ENCODE measurements at regions not wholly inside any gene's neighbourhood (a gene's known extent, or its start where the extent isn't known, plus 50 kb on each side); places are given as distances from the start of the nearest gene placed in this dataset.
A peak's percentile ranks its signal among the peaks of the same experiment; 100 is the strongest.

GRCh38 chr2:41966920-41967319 is 80.9 kb upstream of the PKDCC start:
- Histone ChIP-seq H3K9ac (ENCODE audit: low read length) (no peak overlapping the region), H3K79me2 (ENCODE audit: control insufficient read depth, insufficient read depth, low read length, poor library complexity) (no peaks in the 10 kb centered on the region), H3K23ac (ENCODE audit: low read length) (no peak overlapping the region), H4K8ac (ENCODE audit: low read depth, low read length) (peak overlapping the region; percentile 13), H3K4me1 (ENCODE audit: control insufficient read depth in 1 of 2, insufficient read depth in 2 of 2, low read length in 2 of 2) (peaks cover 17 to 43% of the 10 kb centered on the region in 2 experiments), H3K18ac (ENCODE audit: low read length) (no peak overlapping the region), H2BK12ac (ENCODE audit: low read length) (peak overlapping the region; percentile 87), H3K36me3 (ENCODE audit: control insufficient read depth in 1 of 2, insufficient read depth in 2 of 2, low read length in 2 of 2) (no peaks in the 10 kb centered on the region), H2BK5ac (ENCODE audit: low read depth, low read length, poor library complexity) (no peak overlapping the region), H4K91ac (ENCODE audit: low read depth, low read length) (peak overlapping the region; percentile 76), H3K4me3 (ENCODE audit: low read depth, low read length) (no peak overlapping the region), H3K9me3 (ENCODE audit: insufficient read depth, low read depth, low read length) (no peaks in the 10 kb centered on the region), H3K4me2 (ENCODE audit: low read length) (no peak overlapping the region), H3K79me1 (ENCODE audit: low read length) (peaks cover 30% of the 10 kb centered on the region), H3K27ac (ENCODE audit: low read depth, low read length) (no peak overlapping the region), H3K4ac (ENCODE audit: low read depth, low read length) (no peak overlapping the region), H2AFZ (ENCODE audit: insufficient read depth, low read length, poor library complexity) (peak overlapping the region; percentile 19), H3K27me3 (ENCODE audit: insufficient read depth, low read length) (no peaks in the 10 kb centered on the region), H3K14ac (ENCODE audit: low read length) (peak overlapping the region; percentile 62), H2AK5ac (ENCODE audit: low read length) (peak overlapping the region; percentile 58), H4K12ac (ENCODE audit: low read depth, low read length) (no peak overlapping the region), H2BK120ac (ENCODE audit: insufficient read depth, low read length, poor library complexity) (peak overlapping the region; percentile 70)
- no CpG with 5 or more reads among the region's 8 CpGs for WGBS (ENCODE audit: extremely low coverage, insufficient coverage, insufficient read length)
- DNase-seq = peak in 1 of 2 donors; percentile 21

- Histone ChIP-seq H2AK5ac (ENCODE audit: low read length) (peak overlapping the region; percentile 38), H3K36me3 (ENCODE audit: control insufficient read depth in 1 of 2, insufficient read depth in 2 of 2, low read length in 2 of 2) (no peaks in the 10 kb centered on the region), H4K91ac (ENCODE audit: low read depth, low read length) (peak overlapping the region; percentile 76), H4K8ac (ENCODE audit: low read depth, low read length) (no peak overlapping the region), H4K12ac (ENCODE audit: low read depth, low read length) (no peak overlapping the region), H2BK120ac (ENCODE audit: insufficient read depth, low read length, poor library complexity) (no peak overlapping the region), H3K4me3 (ENCODE audit: low read depth, low read length) (no peak overlapping the region), H3K9ac (ENCODE audit: low read length) (no peak overlapping the region), H3K27ac (ENCODE audit: low read depth, low read length) (no peak overlapping the region), H3K4ac (ENCODE audit: low read depth, low read length) (no peak overlapping the region), H3K4me2 (ENCODE audit: low read length) (no peak overlapping the region), H2AFZ (ENCODE audit: insufficient read depth, low read length, poor library complexity) (no peak overlapping the region), H3K23ac (ENCODE audit: low read length) (no peak overlapping the region), H3K4me1 (ENCODE audit: control insufficient read depth in 1 of 2, insufficient read depth in 2 of 2, low read length in 2 of 2) (peaks cover 17 to 43% of the 10 kb centered on the region in 2 experiments), H3K14ac (ENCODE audit: low read length) (no peak overlapping the region), H2BK5ac (ENCODE audit: low read depth, low read length, poor library complexity) (peak overlapping the region; percentile 13), H3K79me1 (ENCODE audit: low read length) (peaks cover 30% of the 10 kb centered on the region), H2BK12ac (ENCODE audit: low read length) (peak overlapping the region; percentile 87), H3K79me2 (ENCODE audit: control insufficient read depth, insufficient read depth, low read length, poor library complexity) (no peaks in the 10 kb centered on the region), H3K18ac (ENCODE audit: low read length) (no peak overlapping the region), H3K27me3 (ENCODE audit: insufficient read depth, low read length) (no peaks in the 10 kb centered on the region), H3K9me3 (ENCODE audit: insufficient read depth, low read depth, low read length) (no peaks in the 10 kb centered on the region)
- no CpG with 5 or more reads among the region's 13 CpGs for WGBS (ENCODE audit: extremely low coverage, insufficient coverage, insufficient read length)
- DNase-seq = peak in 1 of 2 donors; percentile 24
These were observed 80.2 kb upstream of the PKDCC start for GRCh38 chr2:41967476-41968181.

GRCh38 chr2:41968182-41968578 is 79.6 kb upstream of the PKDCC start:
- Histone ChIP-seq H3K27ac (ENCODE audit: low read depth, low read length) (no peak overlapping the region), H4K91ac (ENCODE audit: low read depth, low read length) (no peak overlapping the region), H3K4ac (ENCODE audit: low read depth, low read length) (no peak overlapping the region), H2BK12ac (ENCODE audit: low read length) (no peak overlapping the region), H3K4me2 (ENCODE audit: low read length) (no peak overlapping the region), H3K23ac (ENCODE audit: low read length) (no peak overlapping the region), H4K12ac (ENCODE audit: low read depth, low read length) (no peak overlapping the region), H2AFZ (ENCODE audit: insufficient read depth, low read length, poor library complexity) (no peak overlapping the region), H4K8ac (ENCODE audit: low read depth, low read length) (peak overlapping the region; percentile 13), H3K18ac (ENCODE audit: low read length) (no peak overlapping the region), H3K9me3 (ENCODE audit: insufficient read depth, low read depth, low read length) (no peaks in the 10 kb centered on the region), H3K4me1 (ENCODE audit: control insufficient read depth in 1 of 2, insufficient read depth in 2 of 2, low read length in 2 of 2) (peaks cover 17 to 41% of the 10 kb centered on the region in 2 experiments), H3K4me3 (ENCODE audit: low read depth, low read length) (no peak overlapping the region), H2AK5ac (ENCODE audit: low read length) (no peak overlapping the region), H3K9ac (ENCODE audit: low read length) (no peak overlapping the region), H3K79me2 (ENCODE audit: control insufficient read depth, insufficient read depth, low read length, poor library complexity) (no peaks in the 10 kb centered on the region), H3K36me3 (ENCODE audit: control insufficient read depth in 1 of 2, insufficient read depth in 2 of 2, low read length in 2 of 2) (no peaks in the 10 kb centered on the region), H3K14ac (ENCODE audit: low read length) (no peak overlapping the region), H3K27me3 (ENCODE audit: insufficient read depth, low read length) (no peaks in the 10 kb centered on the region), H2BK5ac (ENCODE audit: low read depth, low read length, poor library complexity) (no peak overlapping the region), H2BK120ac (ENCODE audit: insufficient read depth, low read length, poor library complexity) (no peak overlapping the region), H3K79me1 (ENCODE audit: low read length) (peaks cover 27% of the 10 kb centered on the region)
- DNase-seq = no peak
- no CpG with 5 or more reads among the region's 2 CpGs for WGBS (ENCODE audit: extremely low coverage, insufficient coverage, insufficient read length)

GRCh38 chr2:41970988-41971660 is 76.7 kb upstream of the PKDCC start:
- Histone ChIP-seq H3K27me3 (ENCODE audit: insufficient read depth, low read length) (no peaks in the 10 kb centered on the region), H3K18ac (ENCODE audit: low read length) (no peak overlapping the region), H3K14ac (ENCODE audit: low read length) (no peak overlapping the region), H4K12ac (ENCODE audit: low read depth, low read length) (no peak overlapping the region), H3K9me3 (ENCODE audit: insufficient read depth, low read depth, low read length) (no peaks in the 10 kb centered on the region), H3K79me2 (ENCODE audit: control insufficient read depth, insufficient read depth, low read length, poor library complexity) (no peaks in the 10 kb centered on the region), H2AK5ac (ENCODE audit: low read length) (peak overlapping the region; percentile 48), H2BK5ac (ENCODE audit: low read depth, low read length, poor library complexity) (no peak overlapping the region), H3K4me2 (ENCODE audit: low read length) (no peak overlapping the region), H3K4me3 (ENCODE audit: low read depth, low read length) (no peak overlapping the region), H2AFZ (ENCODE audit: insufficient read depth, low read length, poor library complexity) (no peak overlapping the region), H2BK12ac (ENCODE audit: low read length) (peak overlapping the region; percentile 47), H3K79me1 (ENCODE audit: low read length) (peaks cover 13% of the 10 kb centered on the region), H3K23ac (ENCODE audit: low read length) (no peak overlapping the region), H3K36me3 (ENCODE audit: control insufficient read depth in 1 of 2, insufficient read depth in 2 of 2, low read length in 2 of 2) (no peaks in the 10 kb centered on the region), H3K9ac (ENCODE audit: low read length) (no peak overlapping the region), H3K4me1 (ENCODE audit: control insufficient read depth in 1 of 2, insufficient read depth in 2 of 2, low read length in 2 of 2) (peaks cover 6 to 17% of the 10 kb centered on the region in 2 experiments), H4K8ac (ENCODE audit: low read depth, low read length) (no peak overlapping the region), H3K27ac (ENCODE audit: low read depth, low read length) (no peak overlapping the region), H3K4ac (ENCODE audit: low read depth, low read length) (no peak overlapping the region), H2BK120ac (ENCODE audit: insufficient read depth, low read length, poor library complexity) (peak overlapping the region; percentile 18), H4K91ac (ENCODE audit: low read depth, low read length) (peak overlapping the region; percentile 39)
- no CpG with 5 or more reads among the region's 8 CpGs for WGBS (ENCODE audit: extremely low coverage, insufficient coverage, insufficient read length)
- no peak for DNase-seq

Measured in trophoblast cell (in vitro differentiated cells and primary cell).